ENCODE measurements at regions not wholly inside any gene's neighbourhood (a gene's known extent, or its start where the extent isn't known, plus 50 kb on each side); places are given as distances from the start of the nearest gene placed in this dataset.

- DNase-seq (ENCODE audit: low spot score) = no peak
Measured at GRCh38 chr7:24341691-24342413, 57.9 kb downstream of the NPY start.

- no peak for DNase-seq (ENCODE audit: low spot score)
Measured at GRCh38 chr7:24343614-24344013, 59.6 kb downstream of the NPY start.

GRCh38 chr7:24346129-24346528, 62.1 kb downstream of the NPY start:
- DNase-seq (ENCODE audit: low spot score) = no peak

- no peak for DNase-seq (ENCODE audit: low spot score)
Measured at GRCh38 chr7:24346716-24347115, 62.7 kb downstream of the NPY start.

- no peak for DNase-seq (ENCODE audit: low spot score)
Measured at GRCh38 chr7:24349339-24349738, 65.3 kb downstream of the NPY start.

- no peak for DNase-seq (ENCODE audit: low spot score)
Measured at GRCh38 chr7:24354456-24354855, 70.5 kb downstream of the NPY start.

- DNase-seq (ENCODE audit: low spot score) = no peak
Measured at GRCh38 chr7:24356718-24357386, 72.9 kb downstream of the NPY start.

GRCh38 chr7:24361001-24361400, 77.0 kb downstream of the NPY start:
- no peak for DNase-seq (ENCODE audit: low spot score)

- peak; percentile 42 for DNase-seq (ENCODE audit: low spot score)
Measured at GRCh38 chr7:24365606-24366005, 81.6 kb downstream of the NPY start.

GRCh38 chr7:24366876-24367275, 82.9 kb downstream of the NPY start:
- no peak for DNase-seq (ENCODE audit: low spot score)

GRCh38 chr7:24368161-24368560, 84.2 kb downstream of the NPY start:
- no peak for DNase-seq (ENCODE audit: low spot score)

GRCh38 chr7:24370541-24370940, 86.6 kb downstream of the NPY start:
- DNase-seq (ENCODE audit: low spot score) = no peak

- DNase-seq (ENCODE audit: low spot score) = no peak
Measured at GRCh38 chr7:24372961-24373955, 89.3 kb downstream of the NPY start.

GRCh38 chr7:24378871-24379616, 95.1 kb downstream of the NPY start:
- no peak for DNase-seq (ENCODE audit: low spot score)

- DNase-seq (ENCODE audit: low spot score) = no peak
Measured at GRCh38 chr7:24381894-24382505, 98.0 kb downstream of the NPY start.

- no peak for DNase-seq (ENCODE audit: low spot score)
Measured at GRCh38 chr7:24383055-24383454, 99.1 kb downstream of the NPY start.

- no peak for DNase-seq (ENCODE audit: low spot score)
Measured at GRCh38 chr7:24384362-24385030, 100.5 kb downstream of the NPY start.

- DNase-seq (ENCODE audit: low spot score) = no peak
Measured at GRCh38 chr7:24388212-24388611, 104.2 kb downstream of the NPY start.

GRCh38 chr7:24390376-24391157, 106.6 kb downstream of the NPY start:
- no peak for DNase-seq (ENCODE audit: low spot score)

GRCh38 chr7:24392774-24393173, 108.8 kb downstream of the NPY start:
- no peak for DNase-seq (ENCODE audit: low spot score)
